NCI-H2171 treated with DMSO at 0.1 percent for 48 hours (cell line): ENCODE measurements at regions not wholly inside any gene's neighbourhood (a gene's known extent, or its start where the extent isn't known, plus 50 kb on each side); places are given as distances from the start of the nearest gene placed in this dataset.
A peak's percentile ranks its signal among the peaks of the same experiment; 100 is the strongest.

Experiments used
- DNase-seq: peaks from one replicate; lab custom pipeline; 2025; lab: John Stamatoyannopoulos, UW

DNA sequence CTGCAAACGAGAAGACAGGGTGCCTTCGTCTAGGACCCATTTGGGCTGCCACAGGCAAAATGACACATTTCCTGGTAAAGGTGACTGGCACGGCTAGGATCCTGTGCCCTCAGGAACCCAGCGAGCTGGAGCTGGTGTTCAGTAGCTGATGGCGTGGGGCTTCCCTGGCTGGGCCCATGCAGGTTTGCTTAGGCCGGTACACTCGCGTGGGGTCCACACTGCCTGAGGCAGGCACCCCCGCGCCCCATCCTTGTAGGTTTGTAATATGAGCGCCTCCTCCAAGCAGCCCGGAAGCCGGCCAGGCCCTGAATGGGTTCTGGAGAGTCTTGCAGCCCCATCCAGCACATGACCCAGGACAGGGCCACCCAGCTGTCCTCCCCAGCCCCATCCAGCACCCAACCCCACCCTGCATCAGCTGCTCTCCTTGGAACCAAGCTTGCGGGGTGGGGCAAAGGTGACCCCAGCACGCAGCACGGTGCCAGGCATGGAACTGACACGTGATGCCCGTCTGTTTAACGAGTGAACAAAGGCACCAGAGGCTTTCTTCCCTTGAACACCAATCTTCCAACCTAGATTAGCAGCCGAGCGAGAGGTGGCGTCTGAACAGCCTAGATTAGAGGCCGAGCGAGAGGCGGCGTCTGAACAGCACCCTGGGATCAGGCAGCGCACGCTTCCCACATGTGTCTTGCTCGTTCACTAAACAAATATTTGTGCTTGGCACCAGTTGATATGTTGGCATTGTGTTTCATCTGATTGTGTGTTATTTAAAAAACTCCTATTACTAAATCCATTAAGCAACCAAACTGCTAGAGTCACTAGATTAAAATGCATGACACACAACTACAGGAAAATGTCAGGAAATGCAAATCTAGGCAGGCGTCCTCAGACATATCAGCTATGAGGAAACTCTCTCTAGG is 112.1 kb downstream of the DLL1 start:
- DNase-seq = peak; percentile 87

DNA sequence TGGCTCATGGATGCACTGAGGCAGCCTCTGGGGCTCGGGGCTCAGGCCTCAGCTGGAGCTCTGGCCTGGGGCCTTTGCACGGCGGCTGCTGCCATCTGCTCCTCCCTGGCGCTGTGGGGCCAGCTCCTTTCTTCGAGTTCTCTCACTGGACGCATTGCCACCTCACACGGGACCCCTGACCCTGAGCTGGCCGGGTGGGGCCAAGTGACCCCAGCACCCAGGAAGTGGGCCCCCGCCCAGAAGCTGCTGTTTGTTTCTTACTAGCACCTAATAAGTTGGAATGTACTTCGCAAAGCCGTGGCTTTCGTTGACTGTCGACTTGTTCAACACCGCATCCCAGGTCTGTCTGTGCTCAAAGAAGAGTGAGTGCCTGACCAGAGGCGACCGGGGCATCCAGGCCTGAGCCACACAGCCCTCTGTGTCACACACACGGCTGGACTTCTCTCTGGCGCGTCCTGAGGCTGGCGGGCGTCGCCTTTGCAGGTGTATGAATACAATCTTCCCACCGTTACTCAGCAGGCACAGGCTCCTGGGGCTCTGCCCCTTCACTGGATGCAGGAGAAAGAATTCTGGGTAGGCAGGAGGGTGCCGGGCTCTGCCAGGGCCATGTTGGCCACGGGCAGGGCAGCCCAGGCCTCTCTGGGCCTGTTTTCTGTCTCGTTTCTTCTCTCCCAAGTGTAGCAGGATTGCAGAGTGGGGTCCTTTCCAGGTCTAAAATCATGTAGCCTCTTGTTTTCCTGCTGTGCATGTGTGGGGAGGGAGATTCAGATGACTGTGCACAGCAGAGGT is 112.9 kb downstream of the DLL1 start:
- DNase-seq = no peak

DNA sequence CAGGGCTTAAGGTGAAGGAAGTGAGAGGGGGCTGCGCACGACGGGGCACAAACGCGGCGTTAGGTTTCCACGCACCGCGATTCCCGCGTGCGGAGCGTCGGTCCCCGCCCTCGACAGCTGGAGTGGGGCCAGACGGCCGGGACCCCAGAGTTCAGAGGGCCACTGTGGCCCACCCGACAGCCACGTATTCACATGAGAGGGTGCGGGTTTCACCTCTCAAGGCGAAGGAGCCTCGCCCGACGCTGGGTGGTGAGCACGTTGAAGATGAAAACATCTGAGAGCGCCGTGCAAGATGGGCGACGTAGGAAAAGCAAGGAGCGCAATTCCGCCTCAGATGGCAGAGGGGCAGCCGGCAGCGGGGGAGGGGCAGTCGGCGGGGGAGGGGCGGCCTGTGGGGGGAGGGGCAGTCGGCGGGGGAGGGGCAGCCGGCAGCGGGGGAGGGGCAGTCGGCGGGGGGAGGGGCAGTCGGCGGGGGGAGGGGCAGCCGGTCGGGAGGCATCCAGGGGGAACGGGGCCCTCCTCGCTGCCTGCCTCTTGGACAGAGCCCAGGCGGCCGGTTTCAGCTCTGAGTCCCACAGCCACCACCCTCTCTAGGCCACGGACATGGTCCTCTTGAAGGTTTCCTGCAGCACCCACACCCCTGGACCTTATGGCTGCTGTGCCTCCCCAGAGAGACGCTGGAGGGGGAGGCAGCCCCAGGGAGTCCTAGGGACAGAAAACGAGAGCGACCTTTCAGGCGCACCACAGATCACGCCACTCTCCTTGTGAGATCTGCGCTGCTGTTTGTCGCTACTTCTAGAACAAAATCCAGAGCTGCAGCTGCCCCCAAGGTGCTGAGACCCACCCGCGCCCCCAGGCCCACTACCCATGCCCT is 113.7 kb downstream of the DLL1 start:
- DNase-seq = peak; percentile 53

DNA sequence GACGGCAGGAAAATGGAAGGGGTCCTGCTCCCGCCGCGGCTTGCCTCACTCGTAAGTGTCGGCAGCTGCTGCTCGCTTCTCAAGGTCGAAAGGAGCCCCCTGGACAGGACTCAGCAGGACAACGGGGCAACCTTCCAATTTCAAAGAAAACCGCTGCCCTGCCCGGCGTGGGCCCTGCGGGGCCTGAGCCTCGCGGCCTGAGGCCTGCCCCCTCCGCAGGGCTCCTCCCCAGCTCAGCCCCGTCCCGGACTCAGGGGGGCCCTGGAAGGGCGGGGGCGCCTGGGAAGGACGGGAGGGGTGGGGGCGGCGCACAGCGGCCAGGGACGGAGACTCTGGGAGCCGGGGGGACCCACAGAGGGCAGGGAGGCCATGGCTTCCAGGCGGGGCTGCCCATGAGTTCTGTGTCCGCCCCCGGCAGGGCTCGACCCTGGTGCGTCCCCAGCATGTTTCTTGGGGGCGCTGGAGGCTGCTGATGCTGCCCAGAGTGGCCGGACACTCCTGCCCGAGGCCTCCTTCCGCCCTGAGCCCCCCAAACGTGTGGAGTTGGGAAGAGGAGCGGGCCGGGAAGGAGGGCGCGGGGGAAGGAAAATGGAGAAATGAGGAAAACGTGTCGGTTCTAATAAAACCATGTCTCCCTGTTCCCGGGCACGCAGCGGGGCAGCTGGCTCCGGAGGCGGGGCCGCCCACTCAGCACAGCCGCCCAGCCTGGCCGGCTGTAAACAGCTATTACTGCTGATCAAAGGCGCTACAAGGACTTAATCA is 114.6 kb downstream of the DLL1 start:
- peak; percentile 53 for DNase-seq

DNA sequence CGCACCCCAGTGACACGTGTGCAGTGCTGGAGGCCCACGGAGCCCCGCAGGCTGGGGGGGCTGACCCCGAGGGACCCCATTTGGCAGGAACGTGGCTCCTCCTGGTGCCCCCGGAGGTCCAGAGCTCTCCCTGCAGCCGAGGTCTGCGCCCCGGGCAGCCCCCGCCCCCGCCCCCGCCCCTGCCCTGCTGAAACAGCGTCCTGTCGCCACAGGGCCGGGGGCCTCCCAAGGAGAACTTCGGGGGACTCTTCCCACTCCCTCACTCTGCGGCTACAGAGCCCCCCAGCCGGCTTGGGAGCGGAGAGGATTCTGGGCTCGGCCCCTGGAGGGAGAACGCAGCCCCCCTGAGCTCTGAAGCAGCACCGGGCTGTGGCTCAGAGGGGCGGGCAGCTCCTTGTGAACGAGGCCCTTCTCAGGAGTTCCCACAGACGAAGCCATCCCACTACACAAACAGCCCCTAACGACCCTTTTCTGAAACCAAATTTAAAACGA is 115.2 kb downstream of the DLL1 start:
- DNase-seq = no peak

DNA sequence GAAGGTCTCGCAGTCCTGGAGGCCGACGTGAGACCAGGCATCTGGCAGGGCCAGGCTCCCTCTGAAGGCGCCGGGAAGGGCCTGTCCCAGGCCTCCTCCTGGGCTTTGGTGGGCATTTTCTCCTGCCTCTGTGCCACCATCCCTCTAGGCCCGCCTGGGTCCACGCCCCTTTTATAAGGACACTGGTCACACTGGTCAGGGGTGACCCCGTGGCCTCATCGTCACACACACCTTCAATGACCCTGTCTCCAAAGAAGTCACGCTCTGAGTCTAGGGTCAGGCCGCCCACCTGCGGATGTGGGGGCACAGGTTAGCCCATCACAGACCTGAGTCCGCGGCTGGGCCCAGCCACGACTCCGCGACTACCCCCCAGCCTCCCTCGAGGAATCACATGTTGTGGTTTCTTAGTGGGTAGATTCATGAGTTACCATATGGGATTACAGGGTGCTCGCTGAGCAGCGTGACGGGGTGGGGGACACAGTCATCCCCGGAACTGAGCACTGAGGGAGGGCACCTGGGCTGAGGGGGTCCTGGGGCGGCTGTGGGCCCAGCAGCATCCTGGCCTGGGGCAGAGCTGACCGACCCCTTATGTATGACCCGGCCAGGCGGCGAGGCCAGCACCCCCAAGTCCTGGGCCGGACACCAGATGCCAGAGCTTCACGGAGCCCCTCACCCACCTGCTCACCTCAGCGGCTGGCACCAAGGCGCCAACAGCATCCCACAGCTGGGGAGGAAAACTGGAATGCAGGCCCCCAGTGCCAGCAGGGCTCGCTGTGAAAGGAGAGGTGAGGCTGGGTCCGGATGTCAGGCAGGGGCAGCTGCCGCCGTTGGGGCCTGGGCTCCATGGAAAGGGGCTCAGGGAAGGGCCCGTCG is 115.9 kb downstream of the DLL1 start:
- no peak for DNase-seq

DNA sequence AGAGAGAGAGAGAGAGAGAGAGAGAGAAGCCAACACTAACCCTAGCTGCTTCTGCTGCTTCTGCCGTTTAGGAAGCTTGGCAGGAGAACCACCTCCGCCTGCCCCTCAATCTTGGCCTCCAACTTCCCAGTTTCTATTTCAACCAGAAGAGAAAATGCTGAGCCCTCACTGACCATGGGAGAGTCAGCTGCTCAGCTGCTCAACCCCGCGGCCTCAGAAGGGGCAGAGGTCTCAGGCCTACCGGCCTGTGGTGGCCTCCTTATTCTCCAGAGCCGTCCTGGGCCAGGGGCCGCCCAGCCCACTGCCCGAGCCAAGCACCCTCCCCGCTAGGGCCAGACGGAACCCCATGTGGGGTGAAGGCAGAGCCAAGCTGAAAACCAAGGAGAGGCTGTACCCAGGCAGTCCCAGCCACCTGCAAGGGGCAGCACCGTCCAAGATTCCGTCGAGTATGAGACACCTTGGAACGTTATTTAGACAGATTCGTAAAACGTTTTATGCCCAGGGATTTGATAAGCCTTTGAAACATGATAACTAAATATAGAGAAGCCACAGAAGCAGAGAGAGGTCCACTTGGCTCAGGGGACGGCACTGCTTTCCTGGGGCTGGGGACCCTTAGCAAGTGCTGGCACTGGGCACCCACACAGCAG is 116.6 kb downstream of the DLL1 start:
- no peak for DNase-seq

DNA sequence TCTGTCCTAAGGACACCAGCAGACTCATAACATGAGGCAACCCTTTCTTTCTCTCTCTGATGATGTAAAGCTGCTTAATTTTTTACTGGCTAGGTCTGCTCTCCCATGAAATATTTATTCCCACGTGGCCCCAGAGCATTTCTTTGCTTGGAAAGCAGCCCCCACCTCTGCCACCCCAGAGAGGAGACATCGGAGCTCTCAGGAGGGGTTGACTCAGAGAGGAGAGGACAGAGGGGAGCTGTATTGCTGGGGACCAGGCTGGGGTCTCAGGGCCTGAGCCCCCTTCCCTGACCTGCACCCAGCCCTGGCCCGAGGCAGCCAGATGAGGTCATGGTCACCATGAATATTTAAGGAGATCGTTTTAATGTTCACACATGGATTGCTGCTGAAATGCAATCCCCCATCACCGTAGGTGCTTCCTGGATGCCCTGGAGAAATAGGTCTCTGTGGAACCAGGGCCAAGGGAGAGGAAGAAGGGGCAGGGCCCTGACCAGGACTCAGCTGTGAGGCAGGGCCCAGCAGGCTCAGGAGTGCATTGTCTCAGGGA is 117.5 kb downstream of the DLL1 start:
- no peak for DNase-seq

DNA sequence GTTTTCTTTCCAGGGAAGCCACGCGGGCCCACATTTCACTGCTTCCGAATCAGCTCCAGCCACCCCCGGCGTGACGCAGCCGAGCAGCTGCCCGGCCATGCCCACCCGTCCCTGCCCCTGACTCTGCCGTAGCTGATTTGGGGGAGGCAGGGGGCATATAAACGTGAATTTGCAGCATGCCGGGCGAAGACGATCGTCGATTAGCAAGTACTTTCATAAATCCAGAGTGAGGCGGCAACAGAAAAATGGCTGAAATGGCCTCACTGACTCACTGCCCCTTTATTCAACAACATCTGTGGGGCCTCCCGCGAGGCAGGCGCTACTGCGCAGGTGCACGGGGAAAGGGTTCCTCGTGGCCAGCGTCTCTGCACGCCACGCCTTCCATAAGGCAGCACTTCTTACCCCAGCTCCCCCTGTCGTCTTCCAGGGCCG is 118.0 kb downstream of the DLL1 start:
- DNase-seq = no peak

DNA sequence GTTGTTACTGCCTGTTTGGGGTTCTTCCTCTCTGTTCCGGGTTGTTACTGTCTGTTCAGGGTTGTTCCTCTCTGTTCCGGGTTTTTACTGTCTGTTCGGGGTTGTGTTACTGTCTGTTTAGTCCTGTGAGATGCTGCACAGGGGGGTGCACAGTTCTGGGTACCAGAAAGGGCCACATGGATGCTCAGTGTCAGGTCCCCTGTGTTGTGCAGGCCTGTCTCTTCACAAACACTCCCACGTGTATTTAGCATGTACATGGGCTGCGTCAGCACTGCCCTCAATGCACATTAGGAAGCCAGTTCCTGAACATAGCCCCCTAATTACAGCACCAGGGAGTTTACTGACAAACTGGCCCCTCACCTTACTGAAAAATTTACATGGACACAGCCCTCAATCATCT is 118.5 kb downstream of the DLL1 start:
- DNase-seq = no peak

DNA sequence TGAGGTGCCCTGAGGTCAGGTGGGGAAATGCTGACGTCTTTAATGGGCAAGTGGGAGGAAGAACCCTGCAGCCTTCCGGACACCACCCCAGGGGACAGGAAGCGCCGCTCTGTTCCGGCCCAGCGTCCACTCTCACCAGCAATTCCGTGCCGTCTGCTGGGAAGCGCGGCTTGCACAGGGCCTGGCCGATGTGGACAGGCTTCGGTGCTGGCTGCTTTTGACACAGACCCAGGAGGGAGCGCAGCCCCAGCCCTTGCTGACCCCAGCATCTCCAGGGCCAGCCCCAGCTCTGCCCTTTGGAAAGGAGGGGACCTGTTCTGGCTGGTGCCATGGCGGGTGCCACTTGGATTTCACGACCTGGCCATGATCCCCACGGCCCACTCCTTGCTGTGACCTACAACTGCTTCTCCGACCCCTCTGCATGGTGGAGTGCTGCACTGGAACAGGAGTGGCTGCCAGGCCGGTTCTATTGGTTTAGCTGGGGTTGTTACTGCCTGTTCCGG is 123.2 kb downstream of the DLL1 start:
- DNase-seq = no peak

DNA sequence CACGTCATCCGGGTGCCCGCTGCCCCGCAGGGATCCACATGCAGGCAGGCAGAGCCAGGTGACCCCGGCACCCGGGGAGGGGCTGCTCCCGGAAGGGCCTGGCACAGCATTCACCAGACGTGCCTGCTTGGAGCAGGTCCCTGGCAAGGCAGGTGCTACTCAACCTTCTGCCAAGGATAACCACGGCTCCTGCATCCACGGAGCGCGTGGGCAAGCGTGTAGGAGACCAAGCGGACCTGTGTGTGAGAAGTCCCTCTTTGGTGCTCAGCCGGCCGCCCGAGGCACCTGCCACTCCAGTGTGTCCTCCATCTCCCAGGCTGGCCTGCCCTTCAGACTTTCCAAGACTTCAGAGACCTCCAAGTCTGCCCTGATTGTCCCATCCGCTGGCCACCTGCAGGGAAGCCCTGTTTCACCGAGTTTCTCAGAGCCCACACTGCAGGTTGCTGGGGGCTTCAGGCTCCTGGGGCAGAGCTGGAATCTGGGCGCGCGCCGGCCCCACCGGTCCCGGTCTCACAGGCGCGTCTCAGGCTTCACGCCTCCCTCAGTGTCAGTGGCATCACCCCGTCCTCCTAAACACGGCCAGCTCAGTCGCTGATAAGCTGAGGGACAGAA is 124.3 kb downstream of the DLL1 start:
- no peak for DNase-seq

DNA sequence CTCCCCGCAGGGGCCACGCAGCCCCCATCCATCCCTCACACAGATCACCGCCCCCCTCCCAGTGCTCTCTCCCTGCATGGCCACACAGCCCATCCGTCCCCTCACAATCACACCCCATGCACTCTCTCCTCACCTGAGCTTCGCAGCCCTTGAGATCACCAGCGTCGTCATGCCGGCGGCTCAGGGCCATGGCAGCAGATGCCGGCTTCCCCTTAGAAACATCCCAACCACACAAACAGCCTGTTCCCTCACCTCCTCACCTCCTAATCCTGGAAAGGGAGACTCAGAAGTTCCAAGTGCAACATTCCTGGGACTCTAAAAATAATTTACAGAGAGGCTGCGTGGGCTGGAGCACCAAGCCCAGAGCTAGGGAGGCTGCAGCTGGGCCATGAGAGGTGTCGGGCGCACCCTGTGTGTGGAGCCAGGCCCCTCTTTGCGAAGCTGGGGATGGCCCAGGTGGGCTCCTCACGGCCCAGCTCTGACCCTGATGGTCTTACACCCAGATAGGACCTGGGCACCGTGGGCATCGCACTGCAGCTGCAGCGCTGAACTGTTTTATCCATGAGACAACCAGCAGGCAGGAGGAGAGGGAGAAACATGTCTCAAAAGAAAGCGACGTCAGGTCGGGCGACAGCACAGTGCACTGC is 125.3 kb downstream of the DLL1 start:
- DNase-seq = no peak

DNA sequence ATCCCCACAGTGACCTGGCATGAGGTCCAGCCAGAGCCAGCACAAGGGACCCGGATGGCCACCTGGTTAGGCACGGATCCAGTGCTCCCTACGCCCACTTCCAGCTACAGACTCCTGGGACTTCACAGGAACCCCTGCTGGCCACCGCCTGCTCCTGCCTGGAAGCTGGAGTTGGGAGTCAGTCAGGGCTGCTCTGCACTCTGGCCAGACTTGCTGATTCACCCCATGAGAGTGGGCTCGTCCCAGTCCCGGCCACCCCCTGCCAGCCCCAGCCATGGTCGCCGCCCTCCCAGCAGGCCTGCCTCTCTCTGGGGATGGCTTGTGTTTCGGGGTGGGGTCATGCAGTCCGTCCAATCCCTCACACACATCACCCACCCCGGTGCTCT is 125.8 kb downstream of the DLL1 start:
- DNase-seq = no peak

DNA sequence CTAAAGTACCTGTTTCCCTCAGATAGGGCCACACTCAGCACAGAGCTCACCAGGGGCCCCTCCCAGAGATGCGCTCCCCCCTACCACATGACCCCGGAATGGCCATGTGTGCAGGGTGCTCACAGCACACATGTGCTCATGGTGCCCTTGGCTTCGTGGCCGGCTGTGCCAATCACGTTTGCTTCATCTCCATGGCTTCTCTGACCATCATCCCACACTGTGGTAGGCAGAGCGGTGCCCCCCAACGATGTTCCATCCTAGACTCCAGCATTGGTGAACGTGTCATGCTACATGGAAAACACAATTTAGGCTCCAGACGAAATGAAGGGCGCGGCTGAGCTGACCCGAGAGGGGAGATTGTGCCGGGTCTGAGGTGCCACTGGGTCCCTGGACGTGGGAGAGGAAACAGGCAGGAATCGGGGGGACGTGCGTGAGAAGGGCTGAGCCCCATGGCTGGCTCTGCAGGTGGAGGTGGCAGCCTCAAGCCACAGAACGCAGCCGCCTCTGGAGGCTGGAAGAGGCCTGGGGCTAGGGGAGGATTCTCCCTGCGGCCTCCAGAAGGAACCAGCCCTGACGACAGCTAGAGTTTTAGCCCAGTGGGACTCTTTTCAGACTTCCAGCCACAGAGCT is 126.5 kb downstream of the DLL1 start:
- DNase-seq = no peak

DNA sequence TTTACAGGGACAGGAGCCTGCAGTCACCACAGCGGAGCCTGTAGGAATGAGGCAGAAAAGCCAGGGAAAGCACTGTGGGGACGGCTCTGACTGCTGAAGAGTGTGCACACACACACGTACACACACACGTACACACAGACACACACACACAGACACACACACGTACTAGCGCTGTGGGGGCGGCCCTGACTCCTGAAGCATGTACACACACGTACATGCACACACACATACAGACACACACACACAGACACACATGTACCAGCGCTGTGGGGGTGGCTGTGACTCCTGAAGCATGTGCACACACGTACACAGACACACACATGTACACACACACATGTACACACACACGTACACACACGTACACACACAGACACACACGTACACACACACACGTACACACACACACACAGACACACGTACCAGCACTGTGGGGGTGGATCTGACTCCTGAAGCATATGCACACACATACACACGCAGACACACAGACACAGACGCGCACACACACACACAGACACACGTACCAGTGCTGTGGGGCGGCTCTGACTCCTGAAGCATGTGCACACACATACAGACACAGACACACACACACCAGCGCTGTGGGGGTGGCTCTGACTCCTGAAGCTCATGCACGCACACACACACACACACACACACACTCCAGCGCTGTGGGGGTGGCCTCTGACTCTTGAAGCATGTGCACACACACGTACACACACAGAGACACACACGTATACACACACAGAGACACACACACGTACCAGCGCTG is 127.3 kb downstream of the DLL1 start:
- DNase-seq = no peak

DNA sequence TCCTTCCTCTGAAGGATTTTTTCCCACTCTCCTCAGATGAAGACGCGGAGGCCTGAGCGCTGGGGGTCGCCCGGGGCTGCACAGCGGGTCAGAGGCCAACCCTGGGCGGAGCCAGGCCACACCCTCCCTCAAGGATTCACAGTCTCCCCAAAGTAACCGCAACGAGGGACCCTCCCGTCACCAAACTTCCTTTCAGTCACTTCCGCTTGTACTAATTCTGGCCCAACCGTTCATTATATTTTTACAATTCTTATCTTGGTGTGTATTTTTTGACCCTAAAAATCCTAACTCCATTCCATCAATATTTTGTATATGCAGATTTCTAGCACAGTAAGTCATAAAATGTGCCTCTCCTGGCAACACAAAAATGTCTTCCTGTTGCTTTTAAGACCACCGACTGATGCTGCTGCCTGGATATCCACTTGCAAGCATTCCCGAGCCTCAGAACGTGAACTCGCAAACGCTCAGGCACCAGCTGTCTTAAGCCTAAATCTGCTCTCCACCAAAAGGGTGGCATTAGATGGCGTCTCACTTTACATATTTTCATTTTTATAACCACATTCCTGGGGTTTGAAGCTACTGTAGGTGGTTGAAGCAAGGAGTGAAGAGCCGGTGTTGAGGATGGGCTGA is 128.0 kb downstream of the DLL1 start:
- no peak for DNase-seq
